ENCODE measurements at regions not wholly inside any gene's neighbourhood (a gene's known extent, or its start where the extent isn't known, plus 50 kb on each side); places are given as distances from the start of the nearest gene placed in this dataset.

GRCh38 chr12:90401185-90401584 lies 553.8 kb downstream of the CCER1 start:
- no peak for TF ChIP-seq POLR2A (IDR thresholded peaks at IDR 0.05)
- TF ChIP-seq CTCF (IDR thresholded peaks at IDR 0.05): no peak
